IMR-90 (cell line): ENCODE measurements at regions not wholly inside any gene's neighbourhood (a gene's known extent, or its start where the extent isn't known, plus 50 kb on each side); places are given as distances from the start of the nearest gene placed in this dataset.

Experiments used
- ATAC-seq: fragments of 200-7000 bp; cut with Tn5 transposase; 2 replicates; pipeline ENCODE4 v1.9.1; 2020; ENCODE audit warnings: low read depth, mild to moderate bottlenecking, moderate library complexity
- BruUV-seq: library from RNA; stranded (reverse); fragments of 400-500 nt; replicated peaks from 2 replicates; lab custom pipeline; 2021; lab: Mats Ljungman, UMichigan
- CTCF ChIA-PET: fragments of 300-600 bp; formaldehyde crosslinking; extraction: SDS; loops from one replicate; lab custom pipeline; 2021; ENCODE audit warnings: antibody characterized with exemption; lab: Yijun Ruan, JAX
- POLR2A ChIA-PET: fragments of 300-600 bp; sonication (Branson Sonifier 250); formaldehyde crosslinking; loops from one replicate; lab custom pipeline; 2022; ENCODE audit warnings: antibody characterized with exemption; ENCODE audit not compliant: unreplicated experiment; lab: Charles Lee
- DNase-seq: peaks from one replicate; pipeline ENCODE4 v3.0.0; 2013
- H2AFZ ChIP-seq: replicated peaks from 2 replicates; pipeline ENCODE3; 2013; ENCODE audit warnings: low read length, mild to moderate bottlenecking; ENCODE audit not compliant: poor library complexity
- H2AK5ac ChIP-seq: 2 replicates; pipeline ENCODE4 v1.6.1; 2013; ENCODE audit warnings: low read depth, low read length, inconsistent platforms
- H2AK9ac ChIP-seq: replicated peaks from 2 replicates; pipeline ENCODE3; 2013; ENCODE audit warnings: mild to moderate bottlenecking, low read depth, low read length, moderate library complexity; ENCODE audit not compliant: poor library complexity
- H2BK120ac ChIP-seq: 2 replicates; pipeline ENCODE4 v1.6.1; 2013; ENCODE audit warnings: low read depth, low read length, inconsistent platforms
- H2BK15ac ChIP-seq: 3 replicates; pipeline ENCODE4 v1.6.1; 2013; ENCODE audit warnings: low read depth, low read length, inconsistent platforms
- H2BK20ac ChIP-seq: 2 replicates; pipeline ENCODE4 v1.6.1; 2013; ENCODE audit warnings: low read depth, mild to moderate bottlenecking, inconsistent platforms, low read length, moderate library complexity
- H2BK5ac ChIP-seq: 2 replicates; pipeline ENCODE4 v1.6.1; 2013; ENCODE audit warnings: mild to moderate bottlenecking, low read depth, low read length, inconsistent platforms; ENCODE audit not compliant: poor library complexity, severe bottlenecking
- H3K14ac ChIP-seq: replicated peaks from 2 replicates; pipeline ENCODE4 v1.6.1; 2013; ENCODE audit warnings: low read depth, low read length, inconsistent platforms
- H3K18ac ChIP-seq: 2 replicates; pipeline ENCODE4 v1.6.1; 2013; ENCODE audit warnings: low read depth, low read length, control low read depth
- H3K23ac ChIP-seq: 2 replicates; pipeline ENCODE4 v1.6.1; 2013; ENCODE audit warnings: low read depth, low read length, inconsistent platforms
- H3K27ac ChIP-seq: 2 replicates; pipeline ENCODE4 v1.5.1; 2013; ENCODE audit warnings: mild to moderate bottlenecking, control low read depth, low read length; ENCODE audit not compliant: insufficient read depth
- H3K27me3 ChIP-seq: 2 replicates; pipeline ENCODE4 v1.6.1; 2013; ENCODE audit warnings: low read length; ENCODE audit not compliant: control insufficient read depth, insufficient read depth
- H3K36me3 ChIP-seq: 2 replicates; pipeline ENCODE4 v1.6.1; 2013; ENCODE audit warnings: low read length, mixed read lengths; ENCODE audit not compliant: control insufficient read depth, insufficient read depth
- H3K4ac ChIP-seq: 2 replicates; pipeline ENCODE4 v1.6.1; 2013; ENCODE audit warnings: low read depth, low read length, inconsistent platforms
- H3K4me1 ChIP-seq: 2 replicates; pipeline ENCODE4 v1.6.1; 2013; ENCODE audit warnings: low read length, mixed read lengths; ENCODE audit not compliant: control insufficient read depth, insufficient read depth
- H3K4me2 ChIP-seq: 2 replicates; pipeline ENCODE4 v1.6.1; 2013; ENCODE audit warnings: low read depth, mild to moderate bottlenecking, control low read depth, low read length, moderate library complexity
- H3K4me3 ChIP-seq: 2 replicates; pipeline ENCODE4 v1.5.1; 2013; ENCODE audit warnings: low read depth, mild to moderate bottlenecking, control low read depth, low read length, moderate library complexity; ENCODE audit not compliant: insufficient read depth
- H3K56ac ChIP-seq: 2 replicates; pipeline ENCODE4 v1.6.1; 2013; ENCODE audit warnings: low read length, inconsistent platforms; ENCODE audit not compliant: insufficient read depth; ENCODE audit errors: extremely low read depth
- H3K79me1 ChIP-seq, 2 experiments: 2 replicates each; pipeline ENCODE4 v1.6.1; 2013; ENCODE audit warnings: low read length in 2 of 2, inconsistent platforms in 1 of 2, low read depth in 1 of 2
- H3K9ac ChIP-seq: 2 replicates; pipeline ENCODE4 v1.6.1; 2013; ENCODE audit warnings: low read depth, low read length, control low read depth
- H3K9me1 ChIP-seq: 2 replicates; pipeline ENCODE4 v1.6.1; 2013; ENCODE audit warnings: low read length, inconsistent platforms; ENCODE audit not compliant: insufficient read depth
- H3K9me3 ChIP-seq: 2 replicates; pipeline ENCODE4 v1.6.1; 2013; ENCODE audit warnings: low read length; ENCODE audit not compliant: control insufficient read depth, insufficient read depth
- H4K20me1 ChIP-seq: 2 replicates; pipeline ENCODE4 v1.6.1; 2013; ENCODE audit warnings: low read length, inconsistent platforms; ENCODE audit not compliant: insufficient read depth
- H4K5ac ChIP-seq: 2 replicates; pipeline ENCODE4 v1.6.1; 2013; ENCODE audit warnings: mild to moderate bottlenecking, low read depth, low read length, control low read depth
- H4K8ac ChIP-seq, 2 experiments: 2 replicates each; pipeline ENCODE4 v1.6.1; 2013; ENCODE audit warnings: low read depth in 2 of 2, low read length in 2 of 2, control low read depth in 1 of 2, inconsistent platforms in 1 of 2
- H4K91ac ChIP-seq: 2 replicates; pipeline ENCODE4 v1.6.1; 2013; ENCODE audit warnings: low read depth, low read length, inconsistent platforms; ENCODE audit not compliant: insufficient read depth
- BHLHE40 ChIP-seq: fragments of 150-350 bp; IDR thresholded peaks from 2 replicates; pipeline ENCODE4 v1.6.1; 2016; ENCODE audit warnings: mild to moderate bottlenecking, low read depth, low read length
- CEBPB ChIP-seq: IDR thresholded peaks from 2 replicates; pipeline ENCODE4 v1.6.1; 2012; ENCODE audit warnings: low read depth, low read length, improper control_type of control experiment
- CHD1 ChIP-seq: IDR thresholded peaks from 2 replicates; pipeline ENCODE4 v1.6.1; 2012; ENCODE audit warnings: low read depth, low read length, improper control_type of control experiment
- MAFK ChIP-seq: IDR thresholded peaks from 2 replicates; pipeline ENCODE4 v1.6.1; 2012; ENCODE audit warnings: low read depth, low read length, improper control_type of control experiment
- MAZ ChIP-seq: IDR thresholded peaks from 2 replicates; pipeline ENCODE4 v1.6.1; 2012; ENCODE audit warnings: low read depth, mild to moderate bottlenecking, low read length, improper control_type of control experiment, moderate library complexity, borderline replicate concordance
- NFE2L2 ChIP-seq: fragments of 150-350 bp; IDR thresholded peaks from 2 replicates; pipeline ENCODE4 v1.6.1; 2016; ENCODE audit warnings: low read depth, mild to moderate bottlenecking, low read length
- POLR2A ChIP-seq: IDR thresholded peaks from 2 replicates; pipeline ENCODE4 v1.6.1; 2012; ENCODE audit warnings: mild to moderate bottlenecking, low read depth, low read length
- RCOR1 ChIP-seq: IDR thresholded peaks from 2 replicates; pipeline ENCODE4 v1.6.1; 2012; ENCODE audit warnings: mild to moderate bottlenecking, low read length, improper control_type of control experiment; ENCODE audit not compliant: insufficient replicate concordance
- RFX5 ChIP-seq: IDR thresholded peaks from 2 replicates; pipeline ENCODE4 v1.8.0; 2012; ENCODE audit warnings: low read depth, mild to moderate bottlenecking, low read length, moderate library complexity
- SMC3 ChIP-seq: fragments of 150-350 bp; IDR thresholded peaks from 2 replicates; pipeline ENCODE4 v1.6.1; 2016; ENCODE audit warnings: low read depth, mild to moderate bottlenecking, antibody characterized with exemption, low read length, moderate library complexity
- WGBS, 2 experiments: methylation state at CpG; one replicate each; pipeline versions ENCODE4 v1.1.5 to v1.1.7; 2013; ENCODE audit warnings: missing lambda C conversion rate in 2 of 2; ENCODE audit not compliant: insufficient read length in 1 of 2; ENCODE audit errors: extremely low coverage in 2 of 2; 5-methylcytosine and 5-hydroxymethylcytosine counted together
- dilution Hi-C: fragments of 300-500 bp; cut with HindIII; formaldehyde crosslinking; loops from one replicate; pipeline ENCODE4 v1.14.3; 2018; ENCODE audit warnings: low sequenced_read_pairs; ENCODE audit not compliant: unreplicated experiment
- in situ Hi-C: fragments of 300-500 bp; cut with MboI; formaldehyde crosslinking; loops from 3 replicates; pipeline ENCODE4 v1.14.3; 2019; ENCODE audit warnings: low sequenced_read_pairs, inconsistent platforms, mixed read lengths
- intact Hi-C: fragments of 100-400 bp; cut with micrococcal nuclease; formaldehyde crosslinking; loops from 2 replicates; pipeline ENCODE4 v1.10.0; 2022
- TF ChIP-seq, protein P1 (sequence below): fragments of 150-350 bp; IDR thresholded peaks from 2 replicates; pipeline ENCODE4 v1.6.1; 2016; ENCODE audit warnings: low read depth, mild to moderate bottlenecking, low read length, moderate library complexity, borderline replicate concordance
- TF ChIP-seq, protein P2 (sequence below): fragments of 150-350 bp; IDR thresholded peaks from 2 replicates; pipeline ENCODE4 v1.6.1; 2017; ENCODE audit warnings: mild to moderate bottlenecking, antibody characterized with exemption, low read length, low read depth

DNA sequence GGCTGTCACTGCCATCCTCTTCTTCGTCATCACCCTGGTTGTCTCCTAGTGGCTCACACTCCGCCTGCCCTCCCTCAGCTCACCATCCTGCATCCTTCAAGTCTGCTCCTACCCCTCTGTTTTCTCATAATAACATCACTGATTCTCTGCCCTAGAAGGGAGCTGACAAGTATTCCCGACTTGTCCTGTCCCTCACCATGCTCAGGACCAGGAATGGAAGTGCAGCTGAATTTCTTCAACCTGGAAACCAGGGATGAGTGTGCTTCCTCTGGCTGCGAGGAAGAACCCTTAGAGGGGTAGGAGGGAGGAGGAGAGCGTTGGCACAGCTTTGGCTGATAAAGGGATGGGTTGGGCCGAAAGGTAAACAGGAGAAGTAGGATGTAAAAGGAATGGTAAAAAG, 174.8 kb upstream of the GPR26 start:
- H2BK15ac ChIP-seq: no peak overlapping the region
- dilution Hi-C loops (no loop called here), in situ Hi-C loops (no loop called here), intact Hi-C loops (no loop called here)
- no peaks in the 10 kb centered on the region for H4K20me1 ChIP-seq
- WGBS, 2 experiments: 0% methylated on average over 1 of the region's 6 CpGs; no CpG with 5 or more reads in 1 of the 2 experiments
- peaks cover 32% of the 10 kb centered on the region for H3K9me3 ChIP-seq
- BruUV-seq: no TSS peak
- CTCF ChIA-PET: no interaction called here
- H4K91ac ChIP-seq: no peak overlapping the region
- no peaks in the 10 kb centered on the region for H3K79me1 ChIP-seq
- H3K9me1 ChIP-seq: no peaks in the 10 kb centered on the region
- DNase-seq (no peak), ATAC-seq (no peak)
- H2AFZ ChIP-seq: no peak overlapping the region
- no peak overlapping the region for H3K27ac ChIP-seq
- H3K36me3 ChIP-seq: no peaks in the 10 kb centered on the region
- TF ChIP-seq, protein P1, sequence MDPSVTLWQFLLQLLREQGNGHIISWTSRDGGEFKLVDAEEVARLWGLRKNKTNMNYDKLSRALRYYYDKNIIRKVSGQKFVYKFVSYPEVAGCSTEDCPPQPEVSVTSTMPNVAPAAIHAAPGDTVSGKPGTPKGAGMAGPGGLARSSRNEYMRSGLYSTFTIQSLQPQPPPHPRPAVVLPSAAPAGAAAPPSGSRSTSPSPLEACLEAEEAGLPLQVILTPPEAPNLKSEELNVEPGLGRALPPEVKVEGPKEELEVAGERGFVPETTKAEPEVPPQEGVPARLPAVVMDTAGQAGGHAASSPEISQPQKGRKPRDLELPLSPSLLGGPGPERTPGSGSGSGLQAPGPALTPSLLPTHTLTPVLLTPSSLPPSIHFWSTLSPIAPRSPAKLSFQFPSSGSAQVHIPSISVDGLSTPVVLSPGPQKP: no peak
- TF ChIP-seq RCOR1: no peak
- no peak for TF ChIP-seq CEBPB
- TF ChIP-seq, protein P2, sequence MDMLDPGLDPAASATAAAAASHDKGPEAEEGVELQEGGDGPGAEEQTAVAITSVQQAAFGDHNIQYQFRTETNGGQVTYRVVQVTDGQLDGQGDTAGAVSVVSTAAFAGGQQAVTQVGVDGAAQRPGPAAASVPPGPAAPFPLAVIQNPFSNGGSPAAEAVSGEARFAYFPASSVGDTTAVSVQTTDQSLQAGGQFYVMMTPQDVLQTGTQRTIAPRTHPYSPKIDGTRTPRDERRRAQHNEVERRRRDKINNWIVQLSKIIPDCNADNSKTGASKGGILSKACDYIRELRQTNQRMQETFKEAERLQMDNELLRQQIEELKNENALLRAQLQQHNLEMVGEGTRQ: no peak
- no peak for TF ChIP-seq MAZ
- TF ChIP-seq BHLHE40: no peak
- no peak for TF ChIP-seq SMC3
- TF ChIP-seq MAFK: no peak
- TF ChIP-seq RFX5: no peak
- no peak for TF ChIP-seq NFE2L2
- no peak for TF ChIP-seq POLR2A
- TF ChIP-seq CHD1: no peak
- no peak overlapping the region for H3K23ac ChIP-seq
- H3K18ac ChIP-seq: no peak overlapping the region
- no peak overlapping the region for H2AK5ac ChIP-seq
- H3K14ac ChIP-seq: no peak overlapping the region
- no peak overlapping the region for H3K4me2 ChIP-seq
- H2BK5ac ChIP-seq: no peak overlapping the region
- no peak overlapping the region for H4K8ac ChIP-seq
- H3K27me3 ChIP-seq: no peaks in the 10 kb centered on the region
- H3K9ac ChIP-seq: no peak overlapping the region
- H3K56ac ChIP-seq: no peak overlapping the region
- H3K4me1 ChIP-seq: no peaks in the 10 kb centered on the region
- H4K5ac ChIP-seq: no peak overlapping the region
- no peak overlapping the region for H2AK9ac ChIP-seq
- no peak overlapping the region for H3K4me3 ChIP-seq
- no peak overlapping the region for H2BK20ac ChIP-seq
- no peak overlapping the region for H2BK120ac ChIP-seq
- POLR2A ChIA-PET: no interaction called here
- H3K4ac ChIP-seq: no peak overlapping the region
